GM12892 (cell line): ENCODE measurements at regions not wholly inside any gene's neighbourhood (a gene's known extent, or its start where the extent isn't known, plus 50 kb on each side); places are given as distances from the start of the nearest gene placed in this dataset.

Source experiments
- POLR2A ChIP-seq: IDR thresholded peaks from 2 replicates; pipeline ENCODE4 v1.6.1; 2011; ENCODE audit warnings: low read depth, low read length, control low read depth
- POLR2AphosphoS5 ChIP-seq: IDR thresholded peaks from 2 replicates; pipeline ENCODE4 v1.6.1; 2011; ENCODE audit warnings: low read depth, low read length, control low read depth
- TAF1 ChIP-seq: IDR thresholded peaks from 2 replicates; pipeline ENCODE4 v1.6.1; 2011; ENCODE audit warnings: low read depth, mild to moderate bottlenecking, control low read depth, low read length, borderline replicate concordance

DNA sequence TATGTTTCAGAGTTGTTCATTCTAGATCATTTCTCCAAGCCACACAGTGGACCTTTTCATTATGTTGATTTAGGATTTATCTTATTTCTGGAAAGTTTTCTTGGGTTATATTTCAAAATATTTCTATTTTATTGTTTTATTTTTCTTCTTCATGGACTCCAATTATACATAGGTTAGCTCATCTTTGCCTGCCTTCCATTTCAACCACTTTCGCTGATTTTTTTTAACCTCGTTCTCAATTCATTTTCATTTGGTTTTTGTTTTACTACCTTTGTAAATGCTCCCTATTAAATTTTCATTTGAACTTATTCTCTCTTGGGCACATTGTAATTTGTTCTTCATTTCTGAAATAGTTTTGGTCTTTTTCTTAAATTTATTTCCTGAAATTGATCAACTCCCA is 169.0 kb upstream of the PITX1 start:
- no peak for TF ChIP-seq POLR2A
- TF ChIP-seq POLR2AphosphoS5: no peak
- TF ChIP-seq TAF1: no peak
